Amygdala (tissue), 56 donors: ENCODE measurements at regions not wholly inside any gene's neighbourhood (a gene's known extent, or its start where the extent isn't known, plus 50 kb on each side); places are given as distances from the start of the nearest gene placed in this dataset.

Source experiments
- DNase-seq, 56 donors: peaks; one replicate each; lab custom pipeline; 2025; lab: John Stamatoyannopoulos, UW

- DNase-seq: no peak
Observed at GRCh38 chr6:122524056-122524455, 52.4 kb upstream of the SERINC1 start.

- DNase-seq: peak in 20 of 56 donors; percentile 0 to 62 (median 4)
Observed at GRCh38 chr6:122530440-122531046, 58.9 kb upstream of the SERINC1 start.

GRCh38 chr6:122548281-122548680 lies 61.9 kb upstream of the PKIB start:
- no peak for DNase-seq

GRCh38 chr6:122548820-122549219 lies 61.4 kb upstream of the PKIB start:
- no peak for DNase-seq

- DNase-seq: peak in 2 of 56 donors; percentile 3 to 8
Observed at GRCh38 chr6:122553697-122554096, 56.5 kb upstream of the PKIB start.

- DNase-seq: no peak
Observed at GRCh38 chr6:122555561-122555960, 54.6 kb upstream of the PKIB start.

GRCh38 chr6:122558080-122558479 lies 52.1 kb upstream of the PKIB start:
- DNase-seq: no peak
